ENCODE measurements at regions not wholly inside any gene's neighbourhood (a gene's known extent, or its start where the extent isn't known, plus 50 kb on each side); places are given as distances from the start of the nearest gene placed in this dataset.

GRCh38 chr4:4594285-4594920, 52.6 kb upstream of the STX18 start:
- H3K4me3 ChIP-seq (ENCODE audit: control insufficient read depth, low read depth, low read length), result no peak overlapping the region
- TF ChIP-seq CTCF (conservative IDR thresholded peaks at IDR 0.05; ENCODE audit: control insufficient read depth, insufficient read depth, low read depth, low read length), result no peak
- DNase-seq (ENCODE audit: low read depth), result peak; percentile 35

DNA sequence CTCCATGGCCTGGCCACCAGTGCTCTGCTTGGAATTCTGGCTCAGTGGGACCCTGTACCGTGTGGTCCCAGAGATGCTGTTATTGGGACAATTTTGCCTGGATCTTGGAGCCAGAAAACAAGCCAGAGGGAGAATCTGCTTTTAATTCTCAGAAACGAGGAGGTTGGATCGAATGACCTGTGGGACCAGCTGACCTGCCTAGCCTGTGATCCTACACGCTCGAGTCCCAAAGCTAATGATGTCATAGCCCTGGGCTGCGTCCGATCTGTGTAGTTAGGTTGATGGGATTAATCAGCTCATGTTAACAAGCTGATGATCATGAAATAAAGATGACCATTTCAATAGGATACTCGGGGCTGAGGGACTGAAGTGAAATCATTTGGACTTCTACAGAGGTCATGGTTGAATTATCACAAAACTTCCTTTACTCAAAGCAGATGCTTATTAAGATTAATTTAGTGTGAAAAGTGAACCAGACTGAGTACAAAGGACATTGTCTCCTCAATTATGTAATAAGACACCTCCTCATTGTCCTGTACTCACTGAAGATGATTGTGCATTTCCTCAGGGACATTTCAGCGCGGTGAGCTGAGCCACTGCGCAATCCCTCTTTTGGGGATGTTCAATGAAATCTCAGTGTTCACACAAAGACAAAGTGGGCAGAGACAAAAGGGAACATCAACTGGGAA, 51.9 kb upstream of the STX18 start:
- TF ChIP-seq CTCF (conservative IDR thresholded peaks at IDR 0.05; ENCODE audit: control insufficient read depth, insufficient read depth, low read depth, low read length), result no peak
- peak; percentile 75 for DNase-seq (ENCODE audit: low read depth)
- H3K4me3 ChIP-seq (ENCODE audit: control insufficient read depth, low read depth, low read length), result no peak overlapping the region

GRCh38 chr4:4592414-4592813, 50.6 kb upstream of the STX18 start:
- no peak for DNase-seq (ENCODE audit: low read depth)
- no peak for TF ChIP-seq CTCF (conservative IDR thresholded peaks at IDR 0.05; ENCODE audit: control insufficient read depth, insufficient read depth, low read depth, low read length)
- H3K4me3 ChIP-seq (ENCODE audit: control insufficient read depth, low read depth, low read length), result no peak overlapping the region

Measured in fibroblast of mammary gland (primary cell).